ENCODE measurements at regions not wholly inside any gene's neighbourhood (a gene's known extent, or its start where the extent isn't known, plus 50 kb on each side); places are given as distances from the start of the nearest gene placed in this dataset.

- TF ChIP-seq, protein P1, sequence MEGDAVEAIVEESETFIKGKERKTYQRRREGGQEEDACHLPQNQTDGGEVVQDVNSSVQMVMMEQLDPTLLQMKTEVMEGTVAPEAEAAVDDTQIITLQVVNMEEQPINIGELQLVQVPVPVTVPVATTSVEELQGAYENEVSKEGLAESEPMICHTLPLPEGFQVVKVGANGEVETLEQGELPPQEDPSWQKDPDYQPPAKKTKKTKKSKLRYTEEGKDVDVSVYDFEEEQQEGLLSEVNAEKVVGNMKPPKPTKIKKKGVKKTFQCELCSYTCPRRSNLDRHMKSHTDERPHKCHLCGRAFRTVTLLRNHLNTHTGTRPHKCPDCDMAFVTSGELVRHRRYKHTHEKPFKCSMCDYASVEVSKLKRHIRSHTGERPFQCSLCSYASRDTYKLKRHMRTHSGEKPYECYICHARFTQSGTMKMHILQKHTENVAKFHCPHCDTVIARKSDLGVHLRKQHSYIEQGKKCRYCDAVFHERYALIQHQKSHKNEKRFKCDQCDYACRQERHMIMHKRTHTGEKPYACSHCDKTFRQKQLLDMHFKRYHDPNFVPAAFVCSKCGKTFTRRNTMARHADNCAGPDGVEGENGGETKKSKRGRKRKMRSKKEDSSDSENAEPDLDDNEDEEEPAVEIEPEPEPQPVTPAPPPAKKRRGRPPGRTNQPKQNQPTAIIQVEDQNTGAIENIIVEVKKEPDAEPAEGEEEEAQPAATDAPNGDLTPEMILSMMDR (conservative IDR thresholded peaks at IDR 0.05; ENCODE audit: low read depth in 2 of 2): no peak
- TF ChIP-seq EZH2 (IDR thresholded peaks at IDR 0.05; ENCODE audit: low read depth, unreplicated experiment): peak; percentile 38
- TF ChIP-seq REST (IDR thresholded peaks at IDR 0.05; ENCODE audit: unreplicated experiment): no peak
- no peak for TF ChIP-seq POLR2AphosphoS5 (IDR thresholded peaks at IDR 0.05; ENCODE audit: low read depth)
- TF ChIP-seq EZH2phosphoT487 (IDR thresholded peaks at IDR 0.05; ENCODE audit: unreplicated experiment): no peak
- no peak for TF ChIP-seq CREB1 (CRISPR knock-in tag; IDR thresholded peaks at IDR 0.05; ENCODE audit: low read depth)
- TF ChIP-seq STAT1 (IDR thresholded peaks at IDR 0.05; ENCODE audit: unreplicated experiment): no peak
- no peak for TF ChIP-seq JUNB (IDR thresholded peaks at IDR 0.05; ENCODE audit: unreplicated experiment)
- TF ChIP-seq ZNF114 (CRISPR knock-in tag; IDR thresholded peaks at IDR 0.05): no peak
- no peak for TF ChIP-seq ZNF331 (CRISPR knock-in tag; IDR thresholded peaks at IDR 0.05; ENCODE audit: low read depth)
- TF ChIP-seq NANOG (IDR thresholded peaks at IDR 0.05; ENCODE audit: borderline replicate concordance): no peak
Measured at GRCh38 chrX:120015145-120016067, 62.1 kb downstream of the RHOXF2B start.
